ENCODE measurements at regions not wholly inside any gene's neighbourhood (a gene's known extent, or its start where the extent isn't known, plus 50 kb on each side); places are given as distances from the start of the nearest gene placed in this dataset.

DNA sequence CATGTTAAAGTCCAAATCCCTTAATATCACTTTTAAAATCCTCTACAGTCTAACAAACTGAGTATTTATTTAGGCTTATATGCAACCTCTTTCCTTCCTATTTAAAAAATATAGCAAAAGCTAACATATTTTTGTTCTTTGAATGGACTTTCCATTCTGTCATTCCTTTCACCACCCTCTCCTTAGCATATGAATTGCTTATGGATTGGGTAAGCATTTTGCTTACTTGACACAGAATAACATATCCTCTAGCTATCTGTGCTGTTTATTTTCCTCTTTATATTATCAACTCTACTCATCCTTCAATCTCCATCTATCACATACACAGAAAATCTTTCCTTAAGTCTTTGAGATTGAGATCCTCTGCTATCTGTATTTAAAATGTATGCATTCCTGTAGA, 206.1 kb upstream of the NEIL3 start:
- TF ChIP-seq CTCF (IDR thresholded peaks at IDR 0.05) = no peak
- TF ChIP-seq POLR2AphosphoS5 (IDR thresholded peaks at IDR 0.05) = no peak
